Liver (tissue), 3 donors: ENCODE measurements at regions not wholly inside any gene's neighbourhood (a gene's known extent, or its start where the extent isn't known, plus 50 kb on each side); places are given as distances from the start of the nearest gene placed in this dataset.

Experiments
- ATF3 ChIP-seq: IDR thresholded peaks from 2 replicates; pipeline ENCODE4 v1.6.1; 2016; ENCODE audit warnings: antibody characterized with exemption
- CTCF ChIP-seq: fragments of 150-350 bp; IDR thresholded peaks from 2 replicates; pipeline ENCODE4 v1.5.1; 2017; ENCODE audit warnings: improper control_type of control experiment, low read depth, low read length; ENCODE audit not compliant: missing input control
- EGR1 ChIP-seq, 2 donors: IDR thresholded peaks; 2 replicates each; pipeline ENCODE4 v1.6.1; 2016 to 2018; ENCODE audit warnings: antibody characterized with exemption in 2 of 2, low read depth in 2 of 2
- GABPA ChIP-seq, 2 donors: IDR thresholded peaks in 1 of 2; conservative IDR thresholded peaks in 1 of 2; 2 replicates each; pipeline ENCODE4 v1.6.1; 2016; ENCODE audit warnings: antibody characterized with exemption in 2 of 2, mild to moderate bottlenecking in 1 of 2, moderate library complexity in 1 of 2
- HNF4A ChIP-seq, 2 donors: conservative IDR thresholded peaks; 2 replicates each; pipeline ENCODE4 v1.6.1; 2016; ENCODE audit warnings: antibody characterized with exemption in 2 of 2, mild to moderate bottlenecking in 2 of 2
- JUND ChIP-seq, 2 donors: IDR thresholded peaks; 2 replicates each; pipeline ENCODE4 v1.6.1; 2016; ENCODE audit warnings: antibody characterized with exemption in 2 of 2
- RAD21 ChIP-seq, 2 donors: IDR thresholded peaks; 2 replicates each; pipeline ENCODE4 v1.6.1; 2016; ENCODE audit warnings: antibody characterized with exemption in 2 of 2, mild to moderate bottlenecking in 2 of 2
- REST ChIP-seq: IDR thresholded peaks from 2 replicates; pipeline ENCODE4 v1.6.1; 2016; ENCODE audit warnings: antibody characterized with exemption, mild to moderate bottlenecking
- RXRA ChIP-seq, 2 donors: IDR thresholded peaks; 2 replicates each; pipeline ENCODE4 v1.6.1; 2017 to 2018; ENCODE audit warnings: antibody characterized with exemption in 2 of 2, mild to moderate bottlenecking in 1 of 2
- SP1 ChIP-seq: IDR thresholded peaks from 2 replicates; pipeline ENCODE4 v1.6.1; 2018; ENCODE audit warnings: antibody characterized with exemption, mild to moderate bottlenecking
- TAF1 ChIP-seq: conservative IDR thresholded peaks from 2 replicates; pipeline ENCODE4 v1.6.1; 2016; ENCODE audit warnings: antibody characterized with exemption, mild to moderate bottlenecking
- YY1 ChIP-seq: IDR thresholded peaks from 2 replicates; pipeline ENCODE4 v1.6.1; 2016; ENCODE audit warnings: antibody characterized with exemption, mild to moderate bottlenecking
- donor health status: healthy.
- donor health status: healthy.

GRCh38 chr2:120650022-120650644, 85.5 kb upstream of the GLI2 start:
- TF ChIP-seq RAD21 (IDR thresholded peaks at IDR 0.05) (no peak), EGR1 (IDR thresholded peaks at IDR 0.05; ENCODE audit: low read depth in 2 of 2) (no peak), CTCF (no peak), REST (no peak), JUND (IDR thresholded peaks at IDR 0.05) (no peak), ATF3 (no peak), GABPA (IDR thresholded peaks at IDR 0.05 in 1 of 2, conservative IDR thresholded peaks at IDR 0.05 in 1 of 2) (no peak), TAF1 (no peak), RXRA (IDR thresholded peaks at IDR 0.05) (no peak), HNF4A (conservative IDR thresholded peaks at IDR 0.05) (no peak), SP1 (no peak), YY1 (no peak)
